Mesendoderm (in vitro differentiated cells): ENCODE measurements at regions not wholly inside any gene's neighbourhood (a gene's known extent, or its start where the extent isn't known, plus 50 kb on each side); places are given as distances from the start of the nearest gene placed in this dataset.
A peak's percentile ranks its signal among the peaks of the same experiment; 100 is the strongest.

Experiments
- DNase-seq: peaks from one replicate; pipeline ENCODE4 v3.0.0; 2013
- H2AK5ac ChIP-seq: 2 replicates; pipeline ENCODE4 v1.6.1; 2013; ENCODE audit warnings: low read length, inconsistent platforms
- H2BK120ac ChIP-seq: 2 replicates; pipeline ENCODE4 v1.6.1; 2013; ENCODE audit warnings: low read depth, mild to moderate bottlenecking, low read length, moderate library complexity, mixed read lengths
- H2BK15ac ChIP-seq: replicated peaks from 2 replicates; pipeline ENCODE4 v1.6.1; 2013; ENCODE audit warnings: low read depth, mild to moderate bottlenecking, moderate library complexity
- H2BK5ac ChIP-seq: 2 replicates; pipeline ENCODE4 v1.6.1; 2013; ENCODE audit warnings: low read length, inconsistent platforms
- H3K18ac ChIP-seq: 2 replicates; pipeline ENCODE4 v1.6.1; 2013; ENCODE audit warnings: mild to moderate bottlenecking, low read length, mixed read lengths
- H3K23ac ChIP-seq: one replicate; pipeline ENCODE4 v1.6.1; 2013; ENCODE audit warnings: low read length
- H3K27ac ChIP-seq: 2 replicates; pipeline ENCODE4 v1.5.1; 2013; ENCODE audit warnings: low read depth, mild to moderate bottlenecking, inconsistent platforms, low read length, moderate library complexity
- H3K27me3 ChIP-seq: 2 replicates; pipeline ENCODE4 v1.6.1; 2013; ENCODE audit warnings: low read length, control low read depth, mild to moderate bottlenecking, inconsistent platforms; ENCODE audit not compliant: insufficient read depth, poor library complexity
- H3K36me3 ChIP-seq: 2 replicates; pipeline ENCODE4 v1.6.1; 2013; ENCODE audit warnings: low read length, inconsistent platforms; ENCODE audit not compliant: control insufficient read depth, insufficient read depth
- H3K4ac ChIP-seq: one replicate; pipeline ENCODE4 v1.6.1; 2013; ENCODE audit warnings: low read depth, mild to moderate bottlenecking, low read length, moderate library complexity
- H3K4me1 ChIP-seq: 2 replicates; pipeline ENCODE4 v1.6.1; 2013; ENCODE audit warnings: low read depth, low read length, inconsistent platforms; ENCODE audit not compliant: control insufficient read depth
- H3K4me2 ChIP-seq: 2 replicates; pipeline ENCODE4 v1.6.1; 2013; ENCODE audit warnings: low read length
- H3K4me3 ChIP-seq: 2 replicates; pipeline ENCODE4 v1.5.1; 2013; ENCODE audit warnings: mild to moderate bottlenecking, low read length
- H3K56ac ChIP-seq: one replicate; pipeline ENCODE4 v1.6.1; 2013; ENCODE audit warnings: low read length
- H3K79me1 ChIP-seq: 2 replicates; pipeline ENCODE4 v1.6.1; 2013; ENCODE audit warnings: low read length, inconsistent platforms
- H3K79me2 ChIP-seq: 2 replicates; pipeline ENCODE4 v1.6.1; 2013; ENCODE audit warnings: mild to moderate bottlenecking, low read length; ENCODE audit not compliant: control insufficient read depth, insufficient read depth
- H3K9ac ChIP-seq: 2 replicates; pipeline ENCODE4 v1.6.1; 2013; ENCODE audit warnings: low read length, inconsistent platforms
- H4K5ac ChIP-seq: one replicate; pipeline ENCODE4 v1.6.1; 2013; ENCODE audit warnings: low read length
- H4K8ac ChIP-seq: one replicate; pipeline ENCODE4 v1.6.1; 2013; ENCODE audit warnings: low read depth, mild to moderate bottlenecking, control low read depth, low read length, moderate library complexity
- WGBS: extraction: QIAGEN DNeasy Blood & Tissue Kit; methylation state at CpG from one replicate; pipeline ENCODE4 v1.1.7; 2013; ENCODE audit warnings: low lambda C conversion rate, missing lambda C conversion rate; ENCODE audit not compliant: insufficient coverage; ENCODE audit errors: extremely low coverage; 5-methylcytosine and 5-hydroxymethylcytosine counted together

DNA sequence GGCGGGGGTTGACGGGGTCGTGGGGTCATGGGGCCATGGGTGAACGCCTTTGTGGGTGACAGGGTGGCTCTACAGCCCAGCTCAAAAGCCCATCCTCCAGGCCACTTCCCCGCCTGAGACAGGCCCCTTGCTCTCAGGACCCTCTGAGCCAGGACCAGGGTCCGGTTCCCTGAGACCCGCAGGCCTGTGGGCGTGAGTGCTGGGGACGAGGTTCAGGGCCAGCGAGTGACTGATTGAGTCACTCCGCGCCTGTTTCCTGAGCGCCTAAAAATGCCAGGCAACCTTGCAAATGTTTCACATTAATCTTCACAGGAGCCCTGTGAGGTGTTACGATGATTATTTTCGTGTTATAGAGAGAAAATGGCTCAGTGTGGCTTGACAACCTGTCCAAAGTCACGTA, 97.8 kb downstream of the ZNF674 start:
- Histone ChIP-seq H2BK5ac (no peak overlapping the region), H2BK120ac (no peak overlapping the region), H3K4me3 (peak overlapping the region; percentile 58), H3K79me1 (no peaks in the 10 kb centered on the region), H2AK5ac (no peak overlapping the region), H3K9ac (peak overlapping the region; percentile 56), H3K4me2 (peak overlapping the region; percentile 36), H4K8ac (no peak overlapping the region), H4K5ac (no peak overlapping the region), H3K36me3 (no peaks in the 10 kb centered on the region), H3K18ac (no peak overlapping the region), H3K56ac (peak overlapping the region; percentile 79), H3K27me3 (no peaks in the 10 kb centered on the region), H3K4ac (no peak overlapping the region), H2BK15ac (no peak overlapping the region), H3K23ac (no peak overlapping the region), H3K79me2 (no peaks in the 10 kb centered on the region), H3K27ac (no peak overlapping the region), H3K4me1 (no peaks in the 10 kb centered on the region)
- WGBS: no CpG with 5 or more reads among the region's 16 CpGs
- no peak for DNase-seq

DNA sequence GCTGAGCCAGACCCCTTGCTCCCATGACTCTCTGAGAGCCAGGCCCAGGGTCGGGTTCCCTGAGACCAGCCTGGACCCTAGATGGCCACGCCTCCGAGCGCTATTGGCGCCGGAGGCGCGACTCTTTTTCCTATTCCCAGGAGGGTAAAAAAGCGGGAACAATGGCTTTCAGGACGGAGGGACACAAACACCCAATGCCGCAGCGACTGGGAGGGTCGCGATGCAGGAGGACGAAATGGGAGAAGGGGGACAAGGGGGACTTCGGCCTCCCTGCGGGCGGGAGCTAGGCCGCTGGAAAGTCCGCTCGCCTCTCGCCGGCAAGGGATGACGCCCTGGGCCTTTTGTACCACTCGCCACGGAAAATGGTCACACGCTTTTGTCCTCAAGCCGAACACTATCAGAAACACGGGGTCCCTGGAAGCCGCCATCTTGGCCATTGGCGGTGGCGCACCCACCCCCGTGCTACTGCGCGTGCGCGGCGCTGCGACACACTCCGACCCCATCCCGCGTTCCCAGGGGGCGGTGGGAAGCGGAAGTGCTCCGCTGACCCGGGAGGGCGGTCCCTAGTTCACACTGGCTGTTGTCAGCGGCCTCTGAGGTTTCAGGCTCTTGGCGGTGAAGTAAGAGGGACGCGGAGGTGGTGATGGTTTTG, 98.4 kb downstream of the ZNF674 start:
- DNase-seq: peak; percentile 91
- no peaks in the 10 kb centered on the region for H3K27me3 ChIP-seq

DNA sequence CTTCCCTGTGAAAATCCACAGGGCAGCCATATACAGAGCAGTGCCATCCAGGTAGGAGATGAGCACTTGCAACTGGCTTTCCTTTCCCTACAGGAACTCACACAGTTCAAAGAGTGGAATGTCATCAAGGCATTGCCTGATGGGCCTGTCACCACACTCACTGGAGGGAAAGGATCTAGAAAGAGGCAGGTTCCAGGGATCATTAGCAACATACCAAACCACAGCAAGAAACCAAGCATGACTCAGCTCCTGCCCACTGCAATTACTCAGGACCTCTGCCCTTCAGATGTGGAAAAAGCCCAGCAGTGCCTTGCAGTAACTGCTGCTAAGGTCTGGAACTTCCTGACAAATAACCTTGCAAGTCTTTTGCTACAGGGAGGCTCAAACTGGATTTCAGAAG, 101.2 kb downstream of the ZNF674 start:
- Histone ChIP-seq H4K5ac (no peak overlapping the region), H3K23ac (no peak overlapping the region), H2AK5ac (no peak overlapping the region), H3K56ac (no peak overlapping the region), H2BK120ac (no peak overlapping the region), H3K79me1 (no peaks in the 10 kb centered on the region), H3K4me3 (no peak overlapping the region), H3K4ac (no peak overlapping the region), H3K18ac (no peak overlapping the region), H3K27ac (no peak overlapping the region), H3K36me3 (no peaks in the 10 kb centered on the region), H3K4me1 (no peaks in the 10 kb centered on the region), H3K79me2 (no peaks in the 10 kb centered on the region), H3K27me3 (no peaks in the 10 kb centered on the region), H3K9ac (no peak overlapping the region), H2BK15ac (no peak overlapping the region), H3K4me2 (no peak overlapping the region), H4K8ac (no peak overlapping the region), H2BK5ac (no peak overlapping the region)
- DNase-seq: peak; percentile 84

More for the DNA sequence above, 98.4 kb downstream of the ZNF674 start:
- Histone ChIP-seq H3K4me1 (no peaks in the 10 kb centered on the region), H3K18ac (peak overlapping the region; percentile 54), H3K4me3 (peak overlapping the region; percentile 73), H2AK5ac (no peak overlapping the region), H2BK5ac (no peak overlapping the region), H3K79me2 (no peaks in the 10 kb centered on the region), H3K79me1 (no peaks in the 10 kb centered on the region), H3K4me2 (peak overlapping the region; percentile 38), H3K9ac (peak overlapping the region; percentile 89), H3K56ac (peak overlapping the region; percentile 94), H4K8ac (no peak overlapping the region), H3K4ac (peak overlapping the region; percentile 56), H2BK120ac (no peak overlapping the region), H3K36me3 (no peaks in the 10 kb centered on the region), H3K27ac (peak overlapping the region; percentile 80), H3K23ac (peak overlapping the region; percentile 45), H4K5ac (no peak overlapping the region), H2BK15ac (no peak overlapping the region)
- WGBS: no CpG with 5 or more reads among the region's 51 CpGs

DNA sequence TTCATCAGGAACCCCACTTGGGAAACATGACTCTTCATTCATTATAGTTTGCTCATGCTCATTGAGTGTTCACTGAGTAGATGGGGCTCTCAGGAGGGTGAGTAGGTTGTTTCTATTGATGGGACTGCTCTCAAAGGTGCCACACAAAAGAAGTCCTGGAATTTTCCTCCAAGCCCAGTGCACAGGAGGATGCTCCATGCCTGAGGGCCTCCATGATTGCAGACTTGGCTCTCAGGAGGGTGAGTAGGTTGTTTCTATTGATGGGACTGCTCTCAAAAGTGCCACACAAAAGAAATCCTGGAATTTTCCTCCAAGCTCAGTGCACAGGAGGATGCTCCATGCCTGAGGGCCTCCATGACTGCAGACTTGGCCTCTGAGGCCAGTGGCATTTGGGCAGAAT, 108.5 kb downstream of the ZNF674 start:
- H3K4ac ChIP-seq: no peak overlapping the region
- H3K79me2 ChIP-seq: no peaks in the 10 kb centered on the region
- no peak for DNase-seq
- H3K23ac ChIP-seq: no peak overlapping the region
- H3K9ac ChIP-seq: no peak overlapping the region
- H3K36me3 ChIP-seq: no peaks in the 10 kb centered on the region
- no peak overlapping the region for H3K56ac ChIP-seq
- no peak overlapping the region for H3K27ac ChIP-seq
- H3K79me1 ChIP-seq: no peaks in the 10 kb centered on the region
- no peak overlapping the region for H3K4me3 ChIP-seq
- H4K8ac ChIP-seq: no peak overlapping the region
- no peak overlapping the region for H2BK120ac ChIP-seq
- no peak overlapping the region for H2AK5ac ChIP-seq
- H3K18ac ChIP-seq: no peak overlapping the region
- no peak overlapping the region for H4K5ac ChIP-seq
- no peak overlapping the region for H3K4me2 ChIP-seq
- H3K27me3 ChIP-seq: no peaks in the 10 kb centered on the region
- no peaks in the 10 kb centered on the region for H3K4me1 ChIP-seq
- H2BK5ac ChIP-seq: no peak overlapping the region
- no peak overlapping the region for H2BK15ac ChIP-seq

DNA sequence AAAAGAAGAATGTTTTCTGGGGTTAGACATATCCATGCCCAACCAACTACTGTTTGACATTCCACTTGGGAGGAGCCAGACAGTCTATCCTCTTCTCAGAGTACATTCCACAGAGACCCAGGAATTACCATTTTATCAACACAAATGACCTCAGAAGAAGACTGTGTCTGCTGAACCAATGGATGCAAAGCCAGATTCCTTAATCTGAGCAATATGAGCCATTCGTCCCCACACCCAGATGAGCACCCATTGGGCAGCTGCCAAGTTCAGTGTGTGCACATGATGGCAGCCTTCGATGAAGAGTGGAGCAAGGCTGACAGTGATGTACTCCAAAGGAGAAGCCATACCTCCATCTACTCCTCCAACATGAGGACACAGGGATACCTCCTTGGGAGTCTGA, 111.3 kb downstream of the ZNF674 start:
- no peak for DNase-seq
- Histone ChIP-seq H3K4me3 (no peak overlapping the region), H2BK15ac (no peak overlapping the region), H3K56ac (no peak overlapping the region), H4K5ac (no peak overlapping the region), H3K4me2 (no peak overlapping the region), H3K27me3 (no peaks in the 10 kb centered on the region), H3K36me3 (no peaks in the 10 kb centered on the region), H4K8ac (no peak overlapping the region), H3K79me1 (no peaks in the 10 kb centered on the region), H3K27ac (no peak overlapping the region), H3K4me1 (no peaks in the 10 kb centered on the region), H3K4ac (no peak overlapping the region), H3K79me2 (no peaks in the 10 kb centered on the region), H3K9ac (no peak overlapping the region), H2BK120ac (no peak overlapping the region), H3K23ac (no peak overlapping the region), H3K18ac (no peak overlapping the region), H2AK5ac (no peak overlapping the region), H2BK5ac (no peak overlapping the region)
- no CpG with 5 or more reads among the region's 2 CpGs for WGBS
